ENCODE measurements at regions not wholly inside any gene's neighbourhood (a gene's known extent, or its start where the extent isn't known, plus 50 kb on each side); places are given as distances from the start of the nearest gene placed in this dataset.

DNA sequence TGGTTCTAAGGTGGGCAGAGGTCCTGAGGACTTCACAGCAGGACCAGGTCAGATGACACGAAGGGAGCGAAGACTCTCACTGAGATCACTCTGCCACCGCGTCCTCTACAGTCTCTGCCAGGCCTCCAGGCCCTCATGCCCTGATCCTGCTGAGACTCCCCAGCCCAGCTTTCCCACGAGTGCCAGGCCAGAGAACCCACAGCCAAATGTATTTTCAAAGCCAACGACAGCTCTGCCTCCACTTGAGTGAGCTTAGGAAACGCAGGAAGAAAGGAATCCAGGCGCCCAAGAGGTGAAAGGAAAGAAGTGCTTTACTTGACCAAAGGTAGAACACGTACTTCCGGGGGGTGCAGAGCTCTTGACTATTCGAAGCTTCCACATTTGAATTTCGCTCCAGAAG, 275.0 kb downstream of the XXYLT1 start:
- TF ChIP-seq, protein P1, sequence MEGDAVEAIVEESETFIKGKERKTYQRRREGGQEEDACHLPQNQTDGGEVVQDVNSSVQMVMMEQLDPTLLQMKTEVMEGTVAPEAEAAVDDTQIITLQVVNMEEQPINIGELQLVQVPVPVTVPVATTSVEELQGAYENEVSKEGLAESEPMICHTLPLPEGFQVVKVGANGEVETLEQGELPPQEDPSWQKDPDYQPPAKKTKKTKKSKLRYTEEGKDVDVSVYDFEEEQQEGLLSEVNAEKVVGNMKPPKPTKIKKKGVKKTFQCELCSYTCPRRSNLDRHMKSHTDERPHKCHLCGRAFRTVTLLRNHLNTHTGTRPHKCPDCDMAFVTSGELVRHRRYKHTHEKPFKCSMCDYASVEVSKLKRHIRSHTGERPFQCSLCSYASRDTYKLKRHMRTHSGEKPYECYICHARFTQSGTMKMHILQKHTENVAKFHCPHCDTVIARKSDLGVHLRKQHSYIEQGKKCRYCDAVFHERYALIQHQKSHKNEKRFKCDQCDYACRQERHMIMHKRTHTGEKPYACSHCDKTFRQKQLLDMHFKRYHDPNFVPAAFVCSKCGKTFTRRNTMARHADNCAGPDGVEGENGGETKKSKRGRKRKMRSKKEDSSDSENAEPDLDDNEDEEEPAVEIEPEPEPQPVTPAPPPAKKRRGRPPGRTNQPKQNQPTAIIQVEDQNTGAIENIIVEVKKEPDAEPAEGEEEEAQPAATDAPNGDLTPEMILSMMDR (IDR thresholded peaks at IDR 0.05), result no peak
- Mint-ChIP-seq H3K4me1 (peaks cover 4% of the 10 kb centered on the region), H3K27ac (no peak overlapping the region)

DNA sequence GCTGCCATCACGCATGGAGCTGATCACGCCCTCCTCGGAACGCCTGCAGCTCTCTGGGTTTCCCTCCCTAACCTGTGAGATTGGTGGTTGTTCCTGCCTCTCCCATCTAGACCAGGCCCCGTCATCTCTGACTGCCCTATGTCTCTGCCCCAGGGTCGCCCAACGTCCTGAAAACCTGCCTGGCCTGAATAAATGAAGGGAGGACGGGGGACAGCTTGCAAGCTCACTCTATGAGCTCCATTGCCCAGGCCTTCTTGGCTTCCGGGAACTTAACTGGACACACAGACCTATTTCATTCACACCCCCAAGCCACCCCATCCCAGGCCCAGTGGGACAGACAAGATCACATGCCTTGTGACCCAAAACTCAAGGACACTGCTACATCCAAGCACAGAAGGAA, 274.2 kb downstream of the XXYLT1 start:
- peaks cover 8% of the 10 kb centered on the region for H3K4me1 Mint-ChIP-seq
- no peak for DNase-seq
- TF ChIP-seq, protein P1 (IDR thresholded peaks at IDR 0.05), result no peak
- H3K27me3 Mint-ChIP-seq (ENCODE audit: low read depth, poor library complexity), result peaks cover 26% of the 10 kb centered on the region
- H3K36me3 Mint-ChIP-seq (ENCODE audit: low read depth), result no peaks in the 10 kb centered on the region
- H3K4me3 Mint-ChIP-seq, result no peak overlapping the region
- no peak overlapping the region for H3K27ac Mint-ChIP-seq
- H3K9me3 Mint-ChIP-seq, result no peaks in the 10 kb centered on the region

More for the DNA sequence above, 275.0 kb downstream of the XXYLT1 start:
- H3K4me3 Mint-ChIP-seq, result no peak overlapping the region
- DNase-seq, result no peak
- H3K9me3 Mint-ChIP-seq, result no peaks in the 10 kb centered on the region
- H3K27me3 Mint-ChIP-seq (ENCODE audit: low read depth, poor library complexity), result peaks cover 28% of the 10 kb centered on the region
- no peaks in the 10 kb centered on the region for H3K36me3 Mint-ChIP-seq (ENCODE audit: low read depth)

DNA sequence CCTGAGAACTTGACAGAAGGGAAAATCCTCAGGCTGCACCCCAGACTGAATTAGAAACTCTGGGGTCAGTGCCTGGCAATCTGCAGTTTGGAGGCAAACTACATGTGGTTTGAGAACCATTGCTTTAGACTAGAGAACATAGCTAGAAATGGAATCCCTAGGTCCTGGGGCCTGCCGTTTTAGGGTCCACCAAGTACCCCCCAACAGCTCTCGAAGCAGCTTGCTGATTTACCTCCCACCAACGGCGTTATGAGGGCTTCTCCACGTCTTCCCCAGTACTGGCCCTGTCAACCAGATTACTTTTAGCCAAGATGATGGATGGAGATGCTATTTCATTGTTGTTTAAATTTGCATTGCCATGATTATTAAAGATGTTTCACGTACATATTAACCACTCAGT, 272.5 kb downstream of the XXYLT1 start:
- H3K9me3 Mint-ChIP-seq, result no peaks in the 10 kb centered on the region
- H3K4me1 Mint-ChIP-seq, result peaks cover 25% of the 10 kb centered on the region

DNA sequence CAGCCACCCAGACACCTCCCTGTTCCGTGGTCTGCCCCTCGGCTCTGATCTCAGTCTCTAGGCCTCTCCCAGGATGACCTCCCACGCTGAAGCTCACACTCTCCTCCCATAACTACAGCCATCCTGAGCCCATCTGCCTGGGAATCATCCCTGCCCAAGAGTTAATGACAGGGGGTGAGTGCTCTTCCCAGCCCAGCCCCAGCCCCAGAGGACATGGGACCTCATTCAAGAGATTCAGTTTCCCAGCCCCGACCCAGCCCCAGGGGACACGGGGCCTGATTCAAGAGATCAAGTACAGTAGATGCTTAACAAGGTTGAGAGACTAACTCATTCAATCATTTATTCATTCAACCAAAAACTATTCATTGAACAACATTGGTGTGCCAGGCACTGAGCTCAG, 272.0 kb downstream of the XXYLT1 start:
- Mint-ChIP-seq H3K4me1 (peaks cover 29% of the 10 kb centered on the region), H3K4me3 (no peak overlapping the region), H3K27me3 (ENCODE audit: low read depth, poor library complexity) (peaks cover 31% of the 10 kb centered on the region), H3K27ac (no peak overlapping the region), H3K36me3 (ENCODE audit: low read depth) (no peaks in the 10 kb centered on the region), H3K9me3 (no peaks in the 10 kb centered on the region)
- DNase-seq, result no peak
- TF ChIP-seq, protein P1 (IDR thresholded peaks at IDR 0.05), result no peak

More for the DNA sequence above, 272.5 kb downstream of the XXYLT1 start:
- TF ChIP-seq, protein P1 (IDR thresholded peaks at IDR 0.05), result no peak
- DNase-seq, result no peak
- Mint-ChIP-seq H3K27me3 (ENCODE audit: low read depth, poor library complexity) (peaks cover 26% of the 10 kb centered on the region), H3K4me3 (no peak overlapping the region), H3K36me3 (ENCODE audit: low read depth) (no peaks in the 10 kb centered on the region), H3K27ac (no peak overlapping the region)

DNA sequence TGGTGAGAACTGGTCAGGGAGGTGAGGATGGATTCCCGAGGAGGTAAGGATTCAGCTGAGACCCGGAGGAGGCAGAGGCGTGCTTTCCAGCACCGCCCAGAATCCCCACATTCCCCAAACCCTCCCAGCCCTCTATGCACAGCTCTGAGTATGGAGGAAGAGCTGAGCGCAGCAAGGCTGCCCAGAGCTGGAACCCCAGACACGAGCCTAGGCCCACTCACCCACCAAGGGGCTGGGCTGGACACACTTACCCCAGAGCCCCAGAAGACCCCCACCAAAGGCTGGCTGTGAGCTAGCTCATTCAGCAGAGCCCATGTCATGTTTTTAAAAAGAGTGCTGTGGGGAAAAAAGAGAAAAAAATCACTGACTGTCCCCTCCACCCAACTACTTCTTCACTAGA, 271.5 kb downstream of the XXYLT1 start:
- TF ChIP-seq, protein P1 (IDR thresholded peaks at IDR 0.05), result no peak
- H3K4me3 Mint-ChIP-seq, result no peak overlapping the region
- no peak overlapping the region for H3K27ac Mint-ChIP-seq
- no peak for DNase-seq
- H3K27me3 Mint-ChIP-seq (ENCODE audit: low read depth, poor library complexity), result peaks cover 33% of the 10 kb centered on the region
- no peaks in the 10 kb centered on the region for H3K9me3 Mint-ChIP-seq
- H3K4me1 Mint-ChIP-seq, result peaks cover 29% of the 10 kb centered on the region
- no peaks in the 10 kb centered on the region for H3K36me3 Mint-ChIP-seq (ENCODE audit: low read depth)

DNA sequence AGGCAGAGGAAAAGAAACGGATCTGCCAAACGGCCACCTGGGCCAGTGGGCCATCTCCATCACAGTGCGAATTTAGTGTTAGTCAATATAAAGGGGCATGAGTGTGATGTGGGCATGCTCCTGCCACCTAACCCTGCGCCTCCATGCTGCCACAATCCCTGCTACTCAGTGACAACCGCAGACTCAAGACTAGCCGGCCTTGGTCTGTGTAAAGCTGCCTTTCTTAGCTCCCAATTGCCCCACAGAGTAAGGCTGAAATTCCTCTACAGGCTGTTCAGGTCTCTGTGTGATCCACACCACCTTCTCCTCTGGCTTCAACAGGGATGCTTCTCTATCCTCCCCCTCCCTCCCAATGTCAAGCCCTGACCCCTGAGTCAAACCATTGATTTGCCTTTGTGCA, 269.7 kb downstream of the XXYLT1 start:
- no peak overlapping the region for H3K27ac Mint-ChIP-seq
- no peaks in the 10 kb centered on the region for H3K36me3 Mint-ChIP-seq (ENCODE audit: low read depth)
- no peak overlapping the region for H3K4me3 Mint-ChIP-seq
- peaks cover 36% of the 10 kb centered on the region for H3K27me3 Mint-ChIP-seq (ENCODE audit: low read depth, poor library complexity)
- DNase-seq, result no peak
- H3K4me1 Mint-ChIP-seq, result peaks cover 29% of the 10 kb centered on the region
- TF ChIP-seq, protein P1 (IDR thresholded peaks at IDR 0.05), result no peak
- no peaks in the 10 kb centered on the region for H3K9me3 Mint-ChIP-seq

All from nephron progenitor cell (in vitro differentiated cells).